COR-L47 (cell line): ENCODE measurements at regions not wholly inside any gene's neighbourhood (a gene's known extent, or its start where the extent isn't known, plus 50 kb on each side); places are given as distances from the start of the nearest gene placed in this dataset.

Experiments
- DNase-seq: peaks from one replicate; lab custom pipeline; 2025; lab: John Stamatoyannopoulos, UW

- no peak for DNase-seq
These were observed 241.1 kb upstream of the TSHZ2 start for GRCh38 chr20:52731093-52731492.

- no peak for DNase-seq
These were observed 244.3 kb upstream of the TSHZ2 start for GRCh38 chr20:52727740-52728456.

- no peak for DNase-seq
These were observed 247.6 kb upstream of the TSHZ2 start for GRCh38 chr20:52724541-52724940.

- no peak for DNase-seq
These were observed 249.1 kb upstream of the TSHZ2 start for GRCh38 chr20:52722926-52723688.

GRCh38 chr20:52708137-52708536, 264.0 kb upstream of the TSHZ2 start:
- no peak for DNase-seq

GRCh38 chr20:52704553-52704952, 267.6 kb upstream of the TSHZ2 start:
- DNase-seq = no peak

GRCh38 chr20:52688345-52688744, 283.8 kb upstream of the TSHZ2 start:
- DNase-seq = no peak

- DNase-seq = no peak
These were observed 287.3 kb upstream of the TSHZ2 start for GRCh38 chr20:52684905-52685304.

GRCh38 chr20:52684176-52684575, 288.0 kb upstream of the TSHZ2 start:
- no peak for DNase-seq

- no peak for DNase-seq
These were observed 288.4 kb upstream of the TSHZ2 start for GRCh38 chr20:52683761-52684160.

GRCh38 chr20:52682237-52682636, 289.9 kb upstream of the TSHZ2 start:
- no peak for DNase-seq

- DNase-seq = no peak
These were observed 290.9 kb upstream of the TSHZ2 start for GRCh38 chr20:52681288-52681687.

GRCh38 chr20:52677216-52677615, 294.9 kb upstream of the TSHZ2 start:
- DNase-seq = no peak

GRCh38 chr20:52676283-52676995, 295.7 kb upstream of the TSHZ2 start:
- no peak for DNase-seq

GRCh38 chr20:52675375-52675774, 296.8 kb upstream of the TSHZ2 start:
- no peak for DNase-seq

- no peak for DNase-seq
These were observed 303.5 kb upstream of the TSHZ2 start for GRCh38 chr20:52668626-52669025.

- no peak for DNase-seq
These were observed 304.8 kb upstream of the TSHZ2 start for GRCh38 chr20:52667358-52667757.

- DNase-seq = no peak
These were observed 306.7 kb upstream of the TSHZ2 start for GRCh38 chr20:52665441-52665840.

- DNase-seq = no peak
These were observed 316.8 kb upstream of the TSHZ2 start for GRCh38 chr20:52655395-52655794.

GRCh38 chr20:52654567-52654966, 317.6 kb upstream of the TSHZ2 start:
- no peak for DNase-seq

- DNase-seq = no peak
These were observed 319.9 kb upstream of the TSHZ2 start for GRCh38 chr20:52652271-52652670.

- DNase-seq = no peak
These were observed 322.4 kb upstream of the TSHZ2 start for GRCh38 chr20:52649727-52650126.

GRCh38 chr20:52645822-52646221, 326.3 kb upstream of the TSHZ2 start:
- DNase-seq = no peak
